DND-41 (cell line): ENCODE measurements at regions not wholly inside any gene's neighbourhood (a gene's known extent, or its start where the extent isn't known, plus 50 kb on each side); places are given as distances from the start of the nearest gene placed in this dataset.

Experiments used
- CTCF ChIP-seq: IDR thresholded peaks from 2 replicates; pipeline ENCODE4 v1.5.1; 2012; ENCODE audit warnings: borderline replicate concordance, low read length, moderate library complexity, mild to moderate bottlenecking; ENCODE audit not compliant: poor library complexity, severe bottlenecking; ENCODE audit errors: extremely low read depth
- EZH2 ChIP-seq: IDR thresholded peaks from 3 replicates; pipeline ENCODE4 v1.6.1; 2012; ENCODE audit warnings: borderline replicate concordance, low read depth, mild to moderate bottlenecking, moderate library complexity, low read length, inconsistent platforms; ENCODE audit not compliant: severe bottlenecking

GRCh38 chr22:48417225-48418070, 1410.2 kb downstream of the BRD1 start:
- TF ChIP-seq CTCF (no peak), EZH2 (no peak)
